GM19467 (cell line): ENCODE measurements at regions not wholly inside any gene's neighbourhood (a gene's known extent, or its start where the extent isn't known, plus 50 kb on each side); places are given as distances from the start of the nearest gene placed in this dataset.

ENCODE experiments used
- ATAC-seq: cut with Tn5 transposase; IDR thresholded peaks from one replicate; pipeline ENCODE4 v1.9.1; 2021; ENCODE audit warnings: mild to moderate bottlenecking, moderate library complexity; ENCODE audit not compliant: unreplicated experiment

GRCh38 chr6:19028201-19028600 lies 641.1 kb downstream of the RNF144B start:
- ATAC-seq, result no peak

DNA sequence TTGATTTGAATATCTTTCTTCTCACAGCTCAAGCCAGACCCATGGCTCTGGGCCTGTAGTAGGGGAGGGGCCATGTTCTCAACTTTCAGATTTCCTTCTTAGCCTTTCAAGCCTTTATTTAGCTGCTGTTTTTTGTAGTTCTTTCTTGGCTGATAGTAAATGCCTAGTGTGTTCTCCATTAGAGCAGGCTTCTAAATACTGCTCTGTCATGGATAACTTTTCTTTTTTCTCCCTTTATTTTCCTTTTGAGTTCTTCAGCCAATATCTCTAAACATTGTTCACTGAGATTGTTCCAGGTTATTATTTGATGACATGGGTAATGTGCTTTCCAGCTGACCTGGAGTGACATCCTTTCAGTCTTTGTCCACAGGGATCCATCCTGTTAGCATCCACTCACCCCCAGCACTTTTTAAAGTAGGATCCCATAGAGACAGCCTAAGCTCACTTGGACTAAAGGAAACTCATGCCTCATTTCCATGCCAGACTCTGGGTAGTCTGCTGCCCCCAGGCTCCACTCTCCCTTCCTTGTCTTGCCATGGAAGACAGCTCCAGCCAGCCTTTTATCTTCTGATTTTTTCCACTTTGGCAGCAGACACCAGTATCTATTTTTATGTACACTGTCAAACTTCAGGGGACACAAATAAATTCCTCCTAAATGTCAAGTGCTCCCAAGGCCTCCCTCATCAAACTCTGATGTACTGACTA lies 645.6 kb downstream of the RNF144B start:
- no peak for ATAC-seq

DNA sequence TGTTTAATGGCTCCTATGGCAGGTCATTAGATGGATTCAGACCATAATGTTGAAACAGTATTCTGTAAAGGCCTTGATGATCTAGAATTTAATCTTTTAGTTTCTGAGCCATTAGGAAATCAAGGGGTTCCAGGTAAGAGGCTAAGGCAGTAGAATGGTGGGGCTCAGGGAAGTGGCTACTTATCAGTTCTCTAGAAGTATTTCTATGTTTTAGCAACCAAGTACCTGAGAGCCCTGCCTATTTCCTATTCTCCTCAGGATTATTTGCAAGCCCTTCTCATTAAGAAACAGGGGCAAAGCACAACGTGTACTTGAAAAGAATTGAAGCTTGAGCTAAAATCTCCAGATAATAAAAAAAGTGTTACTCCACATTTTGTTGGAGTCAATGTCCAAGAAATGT lies 646.5 kb downstream of the RNF144B start:
- ATAC-seq, result no peak

- no peak for ATAC-seq
Measured at GRCh38 chr6:19034986-19035385, 647.8 kb downstream of the RNF144B start.

DNA sequence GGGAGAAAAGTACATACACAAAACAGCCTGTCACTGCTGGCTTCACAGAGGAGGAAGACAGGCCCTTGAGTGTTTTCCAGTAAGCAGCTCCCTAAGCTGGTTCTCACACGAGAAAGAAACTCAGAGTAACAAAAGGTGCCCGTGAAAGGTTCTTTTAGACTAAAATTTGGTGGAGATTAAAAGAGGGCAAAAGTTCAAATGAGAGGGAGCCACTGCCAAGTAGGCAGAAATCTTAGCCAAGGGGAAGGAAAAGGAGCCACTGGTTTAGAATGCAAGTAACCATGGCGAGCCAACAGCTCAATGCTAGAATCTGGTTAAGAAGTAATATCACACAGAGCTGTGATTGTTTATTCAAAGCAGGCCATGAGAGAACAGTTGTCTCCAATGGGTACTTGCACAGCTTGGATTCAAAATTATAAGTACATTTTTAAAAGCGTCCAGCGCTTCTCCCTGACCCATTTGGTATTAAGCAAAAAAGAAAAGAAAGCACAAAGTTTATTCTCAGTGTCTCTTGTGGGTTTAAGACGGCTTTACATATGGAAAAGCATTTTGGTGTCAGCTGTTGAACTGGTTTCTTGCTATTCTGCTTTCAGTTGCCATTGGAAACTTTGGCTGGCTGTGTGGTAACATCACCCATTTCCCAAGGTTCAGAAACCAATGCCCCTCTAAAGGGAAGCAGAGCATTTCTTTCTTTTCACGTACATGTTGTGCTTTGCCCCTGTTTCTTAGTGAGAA lies 648.5 kb downstream of the RNF144B start:
- no peak for ATAC-seq

DNA sequence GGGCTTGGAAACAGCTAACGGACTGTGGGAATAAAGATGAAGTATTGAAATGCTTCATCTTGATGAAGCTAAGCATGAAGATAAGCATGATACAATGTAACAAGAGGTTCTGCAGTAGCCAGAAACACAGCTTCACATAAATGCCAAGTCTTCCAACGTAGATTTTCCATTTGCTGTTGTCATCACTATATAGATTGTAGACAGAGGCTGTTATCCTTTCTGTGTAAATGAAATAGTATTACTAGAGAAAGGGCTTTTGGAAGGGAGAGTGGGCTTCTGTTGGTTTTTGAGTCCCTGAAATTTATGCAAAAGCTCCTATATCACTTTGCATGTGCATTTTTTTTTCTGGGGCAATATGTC lies 649.0 kb downstream of the RNF144B start:
- ATAC-seq, result no peak

- ATAC-seq, result no peak
Measured at GRCh38 chr6:19037607-19038006, 650.5 kb downstream of the RNF144B start.

DNA sequence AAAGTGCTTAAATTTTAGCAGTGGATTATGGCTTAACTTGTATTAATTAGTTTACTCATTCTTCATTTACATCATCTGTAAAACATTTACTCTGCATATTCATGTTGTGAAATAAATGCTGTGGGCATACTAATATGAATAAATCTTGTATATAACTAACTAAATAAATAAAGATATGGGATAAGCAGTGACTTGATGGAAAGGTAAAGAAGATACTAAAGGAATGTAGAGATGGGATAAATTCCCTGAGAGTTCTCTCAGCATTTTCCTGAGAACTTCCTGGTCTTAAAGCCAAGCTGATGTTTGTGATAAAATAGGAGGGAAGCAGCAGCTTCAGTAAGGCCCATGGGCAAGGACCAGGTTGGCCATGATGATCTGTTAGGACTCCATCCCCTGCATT lies 652.1 kb downstream of the RNF144B start:
- ATAC-seq, result no peak

DNA sequence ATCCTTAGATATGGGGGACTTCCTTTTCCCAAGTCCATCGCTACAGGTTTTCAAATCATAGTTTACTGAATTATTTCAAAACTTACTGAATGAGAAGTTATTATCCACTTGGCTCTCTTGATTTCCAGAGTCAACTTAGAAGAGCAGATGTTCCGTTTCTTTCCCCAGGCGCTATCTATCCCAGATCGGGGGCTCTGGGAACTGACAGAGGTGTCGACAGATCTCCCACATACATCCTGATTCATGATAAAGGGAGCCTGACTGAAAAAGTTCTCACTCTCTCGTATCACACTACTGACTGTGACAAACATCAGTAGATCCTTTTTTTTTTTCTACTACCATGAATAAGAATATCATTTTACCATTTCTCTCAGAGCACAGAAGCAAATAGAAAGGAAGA lies 654.8 kb downstream of the RNF144B start:
- no peak for ATAC-seq

GRCh38 chr6:19042420-19042819 lies 655.3 kb downstream of the RNF144B start:
- no peak for ATAC-seq

DNA sequence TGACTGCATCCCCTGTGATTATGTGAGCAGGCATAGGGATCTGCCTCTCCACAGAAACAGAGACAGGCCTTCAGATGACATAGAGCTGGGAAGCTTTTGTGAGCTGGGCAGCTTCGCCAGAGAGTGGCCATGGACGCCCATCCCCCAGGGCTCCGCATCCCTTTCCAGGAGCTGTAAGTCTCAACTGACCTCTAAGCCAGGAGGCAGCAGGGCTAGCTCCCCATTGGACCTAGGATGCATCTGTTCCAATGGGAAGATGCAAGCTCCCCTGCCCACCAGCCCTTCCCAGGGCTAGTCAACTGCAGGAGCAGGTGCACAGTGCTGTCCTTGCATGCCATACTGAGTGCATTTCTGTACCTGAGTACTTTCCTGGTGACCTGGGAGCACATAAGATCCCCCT lies 663.6 kb downstream of the RNF144B start:
- ATAC-seq, result no peak

- ATAC-seq, result no peak
Measured at GRCh38 chr6:19052219-19052618, 665.1 kb downstream of the RNF144B start.

- ATAC-seq, result no peak
Measured at GRCh38 chr6:19059102-19059501, 672.0 kb downstream of the RNF144B start.

DNA sequence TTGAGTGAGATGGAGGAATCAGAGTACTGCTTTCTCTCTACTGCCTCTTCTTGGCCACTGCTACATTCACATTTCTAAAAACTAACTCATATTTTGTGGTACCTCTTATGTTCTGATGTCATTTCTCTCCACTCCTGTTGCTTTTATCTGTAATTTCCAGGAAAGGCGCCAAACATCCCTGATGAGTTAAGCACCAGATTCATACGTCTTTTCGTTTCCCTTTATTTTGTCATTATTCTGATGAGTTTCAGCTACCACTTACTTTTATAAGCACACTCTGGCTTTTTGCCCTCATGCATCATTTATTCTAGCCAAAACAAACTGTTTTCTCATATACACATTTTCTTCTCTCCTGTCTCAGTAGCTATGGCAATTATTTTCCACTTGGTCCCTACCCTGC lies 680.0 kb downstream of the RNF144B start:
- no peak for ATAC-seq

DNA sequence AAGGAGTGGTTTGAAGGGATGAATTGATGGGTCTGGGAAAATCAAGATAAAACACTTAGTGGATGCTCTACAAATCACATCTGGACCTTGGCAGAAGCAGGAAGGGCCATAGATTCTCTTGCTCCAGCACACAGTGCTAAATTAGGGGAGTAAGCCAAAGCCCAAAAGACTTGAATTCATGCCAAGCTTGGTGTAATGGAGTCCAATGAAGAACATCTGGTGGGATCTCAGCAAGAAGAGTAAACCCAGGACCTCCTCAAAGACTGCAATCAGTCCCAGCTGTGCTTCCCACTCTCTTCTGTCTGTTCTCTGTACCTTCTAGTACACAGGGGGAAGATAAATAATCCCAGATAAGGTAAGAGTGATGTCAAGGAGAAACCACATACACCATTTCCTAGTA lies 683.4 kb downstream of the RNF144B start:
- no peak for ATAC-seq

- ATAC-seq, result no peak
Measured at GRCh38 chr6:19083801-19084200, 696.7 kb downstream of the RNF144B start.

GRCh38 chr6:19086480-19086879 lies 699.3 kb downstream of the RNF144B start:
- ATAC-seq, result no peak

DNA sequence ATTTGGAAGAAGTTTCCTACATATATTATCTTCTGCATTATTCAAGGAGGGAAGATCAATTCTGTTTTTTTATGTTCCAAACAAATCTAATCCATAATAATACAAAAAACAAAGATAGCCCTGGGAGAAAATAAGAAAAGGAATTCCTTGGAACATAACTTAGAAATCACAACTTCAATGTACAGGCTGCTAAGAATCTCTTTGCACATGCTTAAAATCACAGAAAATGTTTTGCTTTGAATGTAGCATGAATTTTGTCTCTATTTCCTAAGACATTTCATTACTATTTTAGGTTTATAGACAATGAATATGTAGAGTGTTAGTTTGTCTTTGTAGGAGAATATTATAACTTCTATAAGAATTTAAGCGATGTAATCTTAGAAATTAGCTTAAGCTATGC lies 700.1 kb downstream of the RNF144B start:
- no peak for ATAC-seq

GRCh38 chr6:19087897-19088296 lies 700.7 kb downstream of the RNF144B start:
- no peak for ATAC-seq

- no peak for ATAC-seq
Measured at GRCh38 chr6:19100752-19101151, 713.6 kb downstream of the RNF144B start.

DNA sequence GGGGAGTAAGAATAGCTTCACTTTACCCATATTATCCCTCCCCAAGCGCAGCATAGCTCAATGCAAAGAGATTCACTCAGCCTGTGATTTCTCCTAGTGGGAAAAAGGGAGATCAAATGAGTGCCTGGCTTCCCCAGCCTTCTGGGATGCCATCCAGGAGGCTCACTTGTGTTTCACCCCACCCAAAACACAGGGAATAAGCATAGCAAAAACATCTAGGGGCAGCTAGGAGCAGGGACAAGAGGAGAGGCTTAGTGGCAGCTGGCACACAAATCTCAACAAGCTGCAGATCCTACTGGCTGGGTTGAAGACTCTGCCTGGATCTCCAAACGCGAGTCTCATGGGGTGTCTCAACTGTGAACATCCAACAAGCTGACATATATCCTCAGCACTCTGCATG lies 715.8 kb downstream of the RNF144B start:
- ATAC-seq, result no peak

GRCh38 chr6:19107468-19107867 lies 720.3 kb downstream of the RNF144B start:
- no peak for ATAC-seq

GRCh38 chr6:19121521-19121920 lies 715.6 kb upstream of the ID4 start:
- ATAC-seq, result no peak
